ENCODE measurements at regions not wholly inside any gene's neighbourhood (a gene's known extent, or its start where the extent isn't known, plus 50 kb on each side); places are given as distances from the start of the nearest gene placed in this dataset.

DNA sequence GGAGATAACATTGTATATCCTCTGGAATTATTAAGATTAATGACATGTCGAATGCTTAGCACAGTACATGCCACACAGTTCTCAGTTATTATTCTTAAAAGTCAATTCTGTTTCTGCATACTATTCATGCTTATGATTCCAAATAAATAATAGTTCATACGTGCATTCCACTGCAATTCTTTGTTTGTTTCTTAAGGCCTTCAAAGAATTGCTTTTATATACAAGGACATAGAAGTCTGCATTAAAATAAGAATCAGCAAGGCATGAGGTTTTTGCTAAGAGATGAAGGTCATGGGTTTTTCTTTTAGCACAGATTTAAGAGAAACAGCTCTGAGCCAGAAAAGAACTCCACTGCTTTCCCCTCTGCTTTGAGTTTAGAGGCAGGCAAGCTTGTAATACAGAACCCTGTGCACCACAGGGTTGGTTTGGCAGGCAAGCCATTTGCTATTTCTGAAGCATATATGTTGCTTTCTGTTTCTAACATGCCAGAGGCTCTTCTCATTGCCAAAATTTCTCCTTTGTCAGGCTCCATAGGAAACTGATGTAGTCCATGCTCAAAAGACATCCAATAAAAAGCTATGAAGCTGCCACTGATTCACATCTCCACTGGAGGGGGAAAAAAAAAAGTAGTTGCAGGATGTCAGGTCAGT, 420.6 kb upstream of the TYRP1 start:
- Mint-ChIP-seq H3K27me3 (ENCODE audit: low read depth in 2 of 2) (no peaks in the 10 kb centered on the region), H3K36me3 (peaks cover 6% of the 10 kb centered on the region), H3K4me1 (no peaks in the 10 kb centered on the region), H3K4me3 (no peak overlapping the region), H3K9me3 (peaks cover 23 to 31% of the 10 kb centered on the region in 2 donors), H3K27ac (no peak overlapping the region)
- WGBS (ENCODE audit: insufficient coverage) = 100% methylated on average over 1 of the region's 2 CpGs
- intact Hi-C loops (cut with micrococcal nuclease) = no loop called here
- TF ChIP-seq, protein P1, sequence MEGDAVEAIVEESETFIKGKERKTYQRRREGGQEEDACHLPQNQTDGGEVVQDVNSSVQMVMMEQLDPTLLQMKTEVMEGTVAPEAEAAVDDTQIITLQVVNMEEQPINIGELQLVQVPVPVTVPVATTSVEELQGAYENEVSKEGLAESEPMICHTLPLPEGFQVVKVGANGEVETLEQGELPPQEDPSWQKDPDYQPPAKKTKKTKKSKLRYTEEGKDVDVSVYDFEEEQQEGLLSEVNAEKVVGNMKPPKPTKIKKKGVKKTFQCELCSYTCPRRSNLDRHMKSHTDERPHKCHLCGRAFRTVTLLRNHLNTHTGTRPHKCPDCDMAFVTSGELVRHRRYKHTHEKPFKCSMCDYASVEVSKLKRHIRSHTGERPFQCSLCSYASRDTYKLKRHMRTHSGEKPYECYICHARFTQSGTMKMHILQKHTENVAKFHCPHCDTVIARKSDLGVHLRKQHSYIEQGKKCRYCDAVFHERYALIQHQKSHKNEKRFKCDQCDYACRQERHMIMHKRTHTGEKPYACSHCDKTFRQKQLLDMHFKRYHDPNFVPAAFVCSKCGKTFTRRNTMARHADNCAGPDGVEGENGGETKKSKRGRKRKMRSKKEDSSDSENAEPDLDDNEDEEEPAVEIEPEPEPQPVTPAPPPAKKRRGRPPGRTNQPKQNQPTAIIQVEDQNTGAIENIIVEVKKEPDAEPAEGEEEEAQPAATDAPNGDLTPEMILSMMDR (IDR thresholded peaks at IDR 0.05) = no peak
- H3K4me1 ChIP-seq (ENCODE audit: control insufficient read depth, insufficient read depth, low read length) = no peaks in the 10 kb centered on the region
- DNase-seq = no peak
- no peak overlapping the region for H3K4me3 ChIP-seq (ENCODE audit: low read length)
- no peak for ATAC-seq
- H3K27me3 ChIP-seq (ENCODE audit: control insufficient read depth, insufficient read depth, low read length) = no peaks in the 10 kb centered on the region
- H3K9me3 ChIP-seq (ENCODE audit: control insufficient read depth, insufficient read depth, low read length) = no peaks in the 10 kb centered on the region
- H3K27ac ChIP-seq (ENCODE audit: low read length) = no peak overlapping the region
- H3K36me3 ChIP-seq (ENCODE audit: control insufficient read depth, insufficient read depth, low read length) = no peaks in the 10 kb centered on the region

DNA sequence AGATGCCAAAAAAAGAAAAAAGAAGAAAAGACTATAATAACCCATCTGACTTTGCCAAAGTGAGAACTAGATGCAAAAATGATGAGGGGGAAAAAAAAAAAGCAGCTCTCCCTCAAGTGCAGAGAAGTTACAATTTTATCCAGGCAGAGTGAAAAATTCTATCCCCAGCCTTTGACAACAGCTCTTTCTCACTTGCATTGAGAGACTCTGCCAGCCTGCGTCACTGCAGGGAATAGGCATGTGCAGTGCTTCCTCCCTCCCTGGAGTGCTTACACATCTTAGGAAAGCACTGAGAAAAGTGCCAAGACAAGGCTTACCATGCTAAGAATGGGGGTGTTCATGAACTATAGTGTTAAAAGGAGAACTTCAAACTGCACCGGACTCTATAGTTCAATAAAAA, 418.6 kb upstream of the TYRP1 start:
- no peaks in the 10 kb centered on the region for H3K9me3 ChIP-seq (ENCODE audit: control insufficient read depth, insufficient read depth, low read length)
- Mint-ChIP-seq H3K4me3 (no peak overlapping the region), H3K27me3 (ENCODE audit: low read depth in 2 of 2) (no peaks in the 10 kb centered on the region), H3K36me3 (peaks cover under 1% of the 10 kb centered on the region), H3K27ac (no peak overlapping the region), H3K9me3 (peaks cover 20 to 36% of the 10 kb centered on the region in 2 donors), H3K4me1 (no peaks in the 10 kb centered on the region)
- H3K36me3 ChIP-seq (ENCODE audit: control insufficient read depth, insufficient read depth, low read length) = no peaks in the 10 kb centered on the region
- DNase-seq (no peak), ATAC-seq (no peak)
- no peak overlapping the region for H3K4me3 ChIP-seq (ENCODE audit: low read length)
- no peaks in the 10 kb centered on the region for H3K27me3 ChIP-seq (ENCODE audit: control insufficient read depth, insufficient read depth, low read length)
- no peaks in the 10 kb centered on the region for H3K4me1 ChIP-seq (ENCODE audit: control insufficient read depth, insufficient read depth, low read length)
- intact Hi-C loops (cut with micrococcal nuclease) = no loop called here
- WGBS (ENCODE audit: insufficient coverage) = 75% methylated on average over 1 of the region's 2 CpGs
- TF ChIP-seq, protein P1 (IDR thresholded peaks at IDR 0.05) = no peak
- H3K27ac ChIP-seq (ENCODE audit: low read length) = no peak overlapping the region

DNA sequence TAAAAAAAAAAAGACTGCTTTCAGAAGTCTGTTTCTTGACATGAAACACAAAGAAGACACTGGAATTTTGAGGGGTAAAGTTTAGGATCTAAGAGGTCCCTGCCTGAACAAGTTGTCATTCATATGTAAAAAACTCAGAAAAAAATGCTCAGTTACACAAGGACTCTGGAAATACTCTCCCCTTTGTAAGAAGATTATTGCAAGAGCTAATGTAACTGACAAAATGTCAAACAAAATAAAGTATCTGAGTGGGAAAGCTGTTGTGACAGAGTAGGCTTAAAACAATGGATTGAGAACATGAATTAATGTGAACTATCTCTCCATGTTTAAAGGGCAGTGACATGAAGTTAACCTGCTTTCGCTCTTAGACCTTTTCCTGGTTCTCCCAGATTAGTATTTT, 416.7 kb upstream of the TYRP1 start:
- no peak overlapping the region for H3K27ac ChIP-seq (ENCODE audit: low read length)
- no peak overlapping the region for H3K4me3 ChIP-seq (ENCODE audit: low read length)
- TF ChIP-seq, protein P1 (IDR thresholded peaks at IDR 0.05) = no peak
- Mint-ChIP-seq H3K4me1 (no peaks in the 10 kb centered on the region), H3K27me3 (ENCODE audit: low read depth in 2 of 2) (no peaks in the 10 kb centered on the region), H3K36me3 (no peaks in the 10 kb centered on the region), H3K9me3 (peaks cover 17 to 32% of the 10 kb centered on the region in 2 donors), H3K27ac (no peak overlapping the region), H3K4me3 (no peak overlapping the region)
- H3K36me3 ChIP-seq (ENCODE audit: control insufficient read depth, insufficient read depth, low read length) = no peaks in the 10 kb centered on the region
- no peak for DNase-seq
- H3K27me3 ChIP-seq (ENCODE audit: control insufficient read depth, insufficient read depth, low read length) = no peaks in the 10 kb centered on the region
- H3K9me3 ChIP-seq (ENCODE audit: control insufficient read depth, insufficient read depth, low read length) = no peaks in the 10 kb centered on the region
- WGBS (ENCODE audit: insufficient coverage) = no CpG with 5 or more reads among the region's 1 CpG
- ATAC-seq = no peak
- no peaks in the 10 kb centered on the region for H3K4me1 ChIP-seq (ENCODE audit: control insufficient read depth, insufficient read depth, low read length)
- intact Hi-C loops (cut with micrococcal nuclease) = no loop called here

DNA sequence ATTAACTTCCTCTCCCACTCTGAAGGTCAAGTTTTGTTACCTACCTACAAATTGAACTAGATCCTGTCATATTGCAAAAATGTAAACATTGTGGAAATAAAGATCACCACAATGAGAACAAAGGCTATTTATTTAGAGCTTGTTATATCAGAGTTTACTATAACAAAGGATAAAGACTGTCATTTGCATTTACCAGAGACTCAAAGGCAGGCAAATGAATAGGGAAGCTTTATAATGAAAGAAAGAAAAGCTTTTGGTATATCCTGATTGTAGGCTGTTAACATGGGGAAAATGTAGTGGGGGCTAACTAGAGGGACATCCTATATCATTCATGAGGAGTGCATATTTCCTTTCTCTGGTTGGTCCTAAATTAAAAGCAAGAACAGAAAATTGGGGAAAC, 403.5 kb upstream of the TYRP1 start:
- Mint-ChIP-seq H3K27ac (no peak overlapping the region), H3K36me3 (no peaks in the 10 kb centered on the region), H3K9me3 (peaks cover 3 to 7% of the 10 kb centered on the region in 2 donors), H3K4me3 (no peak overlapping the region), H3K27me3 (ENCODE audit: low read depth in 2 of 2) (no peaks in the 10 kb centered on the region), H3K4me1 (no peaks in the 10 kb centered on the region)
- H3K4me1 ChIP-seq (ENCODE audit: control insufficient read depth, insufficient read depth, low read length) = no peaks in the 10 kb centered on the region
- no peaks in the 10 kb centered on the region for H3K27me3 ChIP-seq (ENCODE audit: control insufficient read depth, insufficient read depth, low read length)
- TF ChIP-seq, protein P1 (IDR thresholded peaks at IDR 0.05) = no peak
- H3K9me3 ChIP-seq (ENCODE audit: control insufficient read depth, insufficient read depth, low read length) = no peaks in the 10 kb centered on the region
- no peak for DNase-seq
- H3K36me3 ChIP-seq (ENCODE audit: control insufficient read depth, insufficient read depth, low read length) = no peaks in the 10 kb centered on the region
- no peak for ATAC-seq
- intact Hi-C loops (cut with micrococcal nuclease) = no loop called here
- H3K4me3 ChIP-seq (ENCODE audit: low read length) = no peak overlapping the region
- H3K27ac ChIP-seq (ENCODE audit: low read length) = no peak overlapping the region
